ENCODE measurements at regions not wholly inside any gene's neighbourhood (a gene's known extent, or its start where the extent isn't known, plus 50 kb on each side); places are given as distances from the start of the nearest gene placed in this dataset.

GRCh38 chr3:33936921-33937525 lies 138.6 kb downstream of the PDCD6IP start:
- CTCF ChIA-PET = no interaction called here
- Histone ChIP-seq H2AFZ (ENCODE audit: insufficient read depth, low read depth, low read length, poor library complexity, severe bottlenecking) (no peak overlapping the region), H3K9me3 (ENCODE audit: control extremely low read depth in 1 of 3, control insufficient read depth in 2 of 3, insufficient read depth in 1 of 3, low read length in 2 of 3) (no peaks in the 10 kb centered on the region), H3K27me3 (replicated peaks in 1 of 4; ENCODE audit: control extremely low read depth in 1 of 4, control insufficient read depth in 3 of 4, insufficient read depth in 4 of 4, low read length in 3 of 4) (peaks cover 0 to 3% (median 0%) of the 10 kb centered on the region in 4 experiments), H3K27ac (ENCODE audit: low read length in 2 of 2) (no peak overlapping the region), H3K9ac (ENCODE audit: low read length) (no peak overlapping the region), H3K4me3 (ENCODE audit: control extremely low read depth in 1 of 5, extremely low read depth in 1 of 5, insufficient read depth in 1 of 5, low read depth in 2 of 5, low read length in 4 of 5) (no peak overlapping the region), H3K4me1 (ENCODE audit: control insufficient read depth in 2 of 2, insufficient read depth in 2 of 2, low read length in 2 of 2) (no peaks in the 10 kb centered on the region), H3K79me2 (ENCODE audit: control insufficient read depth, insufficient read depth, low read length) (no peaks in the 10 kb centered on the region), H3K4me2 (replicated peaks; ENCODE audit: low read depth, low read length, poor library complexity, severe bottlenecking) (no peak overlapping the region), H3K36me3 (replicated peaks in 1 of 2; ENCODE audit: control extremely low read depth in 1 of 2, control insufficient read depth in 1 of 2, extremely low read depth in 1 of 2, insufficient read depth in 2 of 2, low read length in 1 of 2) (no peaks in the 10 kb centered on the region), H4K20me1 (ENCODE audit: control insufficient read depth, insufficient read depth, low read length, poor library complexity, severe bottlenecking) (no peaks in the 10 kb centered on the region)
- WGBS (ENCODE audit: insufficient coverage) = no CpG with 5 or more reads among the region's 1 CpG
- POLR2A ChIA-PET = no interaction called here
- intact Hi-C loops (cut with micrococcal nuclease) = no loop called here
- ATAC-seq (ENCODE audit: low read depth) (no peak), DNase-seq (no peak)
- Mint-ChIP-seq H3K27me3 (peaks cover 4% of the 10 kb centered on the region), H3K9me3 (ENCODE audit: insufficient read depth) (no peaks in the 10 kb centered on the region), H3K27ac (no peak overlapping the region), H3K4me3 (no peak overlapping the region), H3K4me1 (no peaks in the 10 kb centered on the region)
- TF ChIP-seq CTCF (IDR thresholded peaks at IDR 0.05) (no peak), EZH2 (IDR thresholded peaks at IDR 0.05; ENCODE audit: borderline replicate concordance, insufficient read depth, low read depth, low read length, poor library complexity, severe bottlenecking) (no peak)

- intact Hi-C loops (cut with micrococcal nuclease) = no loop called here
- no peak overlapping the region for H3K27ac Mint-ChIP-seq
- H3K27ac ChIP-seq (ENCODE audit: low read length in 2 of 2) = no peak overlapping the region
- DNase-seq (no peak), ATAC-seq (ENCODE audit: low read depth) (no peak)
- H3K9me3 Mint-ChIP-seq (ENCODE audit: insufficient read depth) = no peaks in the 10 kb centered on the region
- no CpG with 5 or more reads among the region's 1 CpG for WGBS (ENCODE audit: insufficient coverage)
- H3K4me1 Mint-ChIP-seq = no peaks in the 10 kb centered on the region
- ChIA-PET CTCF (no interaction called here), POLR2A (no interaction called here)
- H3K27me3 Mint-ChIP-seq = peaks cover 4% of the 10 kb centered on the region
- H3K36me3 ChIP-seq (replicated peaks in 1 of 2; ENCODE audit: control extremely low read depth in 1 of 2, control insufficient read depth in 1 of 2, extremely low read depth in 1 of 2, insufficient read depth in 2 of 2, low read length in 1 of 2) = no peaks in the 10 kb centered on the region
- TF ChIP-seq EZH2 (IDR thresholded peaks at IDR 0.05; ENCODE audit: borderline replicate concordance, insufficient read depth, low read depth, low read length, poor library complexity, severe bottlenecking) = no peak
- TF ChIP-seq CTCF (IDR thresholded peaks at IDR 0.05) = no peak
- H3K79me2 ChIP-seq (ENCODE audit: control insufficient read depth, insufficient read depth, low read length) = no peaks in the 10 kb centered on the region
- H3K9ac ChIP-seq (ENCODE audit: low read length) = no peak overlapping the region
- no peaks in the 10 kb centered on the region for H3K4me1 ChIP-seq (ENCODE audit: control insufficient read depth in 2 of 2, insufficient read depth in 2 of 2, low read length in 2 of 2)
- H3K9me3 ChIP-seq (ENCODE audit: control extremely low read depth in 1 of 3, control insufficient read depth in 2 of 3, insufficient read depth in 1 of 3, low read length in 2 of 3) = no peaks in the 10 kb centered on the region
- no peak overlapping the region for H3K4me3 Mint-ChIP-seq
- H2AFZ ChIP-seq (ENCODE audit: insufficient read depth, low read depth, low read length, poor library complexity, severe bottlenecking) = no peak overlapping the region
- no peaks in the 10 kb centered on the region for H4K20me1 ChIP-seq (ENCODE audit: control insufficient read depth, insufficient read depth, low read length, poor library complexity, severe bottlenecking)
- peaks cover 0 to 3% (median 0%) of the 10 kb centered on the region in 4 experiments for H3K27me3 ChIP-seq (replicated peaks in 1 of 4; ENCODE audit: control extremely low read depth in 1 of 4, control insufficient read depth in 3 of 4, insufficient read depth in 4 of 4, low read length in 3 of 4)
- no peak overlapping the region for H3K4me2 ChIP-seq (replicated peaks; ENCODE audit: low read depth, low read length, poor library complexity, severe bottlenecking)
- H3K4me3 ChIP-seq (ENCODE audit: control extremely low read depth in 1 of 5, extremely low read depth in 1 of 5, insufficient read depth in 1 of 5, low read depth in 2 of 5, low read length in 4 of 5) = no peak overlapping the region
These were observed 139.2 kb downstream of the PDCD6IP start for GRCh38 chr3:33937628-33938027.
